Right cardiac atrium (tissue), 5 donors: ENCODE measurements at regions not wholly inside any gene's neighbourhood (a gene's known extent, or its start where the extent isn't known, plus 50 kb on each side); places are given as distances from the start of the nearest gene placed in this dataset.
A peak's percentile ranks its signal among the peaks of the same experiment; 100 is the strongest.

Experiments
- ATAC-seq, 2 donors: fragments of 200-7000 bp; cut with Tn5 transposase; one replicate each; pipeline versions ENCODE4 v1.8.0 to v1.9.1; 2020; ENCODE audit warnings: moderate library complexity in 2 of 2, mild to moderate bottlenecking in 1 of 2
- DNase-seq, 3 donors: peaks; one replicate each; pipeline ENCODE4 v3.0.0-alpha.2; 2020
- H3K27ac ChIP-seq: one replicate; pipeline ENCODE4 v1.5.1; 2013; ENCODE audit warnings: mild to moderate bottlenecking, low read length, control low read depth, moderate library complexity
- H3K27me3 ChIP-seq: one replicate; pipeline ENCODE4 v1.6.1; 2013; ENCODE audit not compliant: control insufficient read depth, insufficient read depth
- H3K4me1 ChIP-seq: one replicate; pipeline ENCODE4 v1.6.1; 2013; ENCODE audit warnings: low read length; ENCODE audit not compliant: control insufficient read depth, insufficient read depth
- H3K4me3 ChIP-seq: one replicate; pipeline ENCODE4 v1.5.1; 2013; ENCODE audit warnings: low read length, control low read depth
- H3K9me3 ChIP-seq: one replicate; pipeline ENCODE4 v1.6.1; 2013; ENCODE audit warnings: low read length; ENCODE audit not compliant: control insufficient read depth
- WGBS: extraction: QIAGEN DNeasy Blood & Tissue Kit; methylation state at CpG from one replicate; pipeline ENCODE4 v1.1.7; 2013; 5-methylcytosine and 5-hydroxymethylcytosine counted together
- intact Hi-C, 4 donors: fragments of 100-400 bp; cut with DNase I; formaldehyde crosslinking; loops; one replicate each; pipeline versions ENCODE4 v1.11.0 to v1.14.0; 2022 to 2023
- donor health status: healthy with polysubstance abuse.
- donor health status: DM: no; HTN: yes; CAD: no.
- donor health status: DM: no; HTN: no; CAD: no.
- donor health status: DM: no; HTN: yes; CAD: no; lungs with severe emphysema.
- donor health status: DM: yes; HTN: yes; CAD: no.

DNA sequence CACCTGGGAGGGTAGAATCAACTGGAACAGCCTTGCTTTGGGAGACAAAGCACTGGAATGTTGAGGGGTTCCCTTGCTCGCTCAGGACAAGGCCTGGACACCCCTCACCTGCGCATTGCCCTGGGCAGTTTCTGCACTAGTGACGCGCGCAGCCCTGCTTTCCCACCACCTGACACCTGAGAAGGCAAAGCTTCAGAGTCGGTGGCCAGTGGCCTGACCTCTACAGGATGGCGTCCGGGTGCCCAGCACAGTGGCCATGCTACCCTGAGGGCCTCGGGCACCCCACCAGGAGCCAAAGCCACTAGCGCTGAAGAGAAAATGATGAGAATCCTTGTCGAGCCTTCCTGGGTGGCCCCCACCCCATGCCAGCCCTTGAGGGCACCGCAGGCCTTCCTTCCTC is 161.3 kb downstream of the OLFM1 start:
- 94% methylated on average over 12 of the region's 12 CpGs for WGBS
- no peak overlapping the region for H3K27ac ChIP-seq
- H3K4me3 ChIP-seq = no peak overlapping the region
- H3K4me1 ChIP-seq = no peaks in the 10 kb centered on the region
- DNase-seq (peak in 1 of 3 donors; percentile 16), ATAC-seq (no peak)
- H3K9me3 ChIP-seq = no peaks in the 10 kb centered on the region
- H3K27me3 ChIP-seq = no peaks in the 10 kb centered on the region
- intact Hi-C loops = no loop called here

DNA sequence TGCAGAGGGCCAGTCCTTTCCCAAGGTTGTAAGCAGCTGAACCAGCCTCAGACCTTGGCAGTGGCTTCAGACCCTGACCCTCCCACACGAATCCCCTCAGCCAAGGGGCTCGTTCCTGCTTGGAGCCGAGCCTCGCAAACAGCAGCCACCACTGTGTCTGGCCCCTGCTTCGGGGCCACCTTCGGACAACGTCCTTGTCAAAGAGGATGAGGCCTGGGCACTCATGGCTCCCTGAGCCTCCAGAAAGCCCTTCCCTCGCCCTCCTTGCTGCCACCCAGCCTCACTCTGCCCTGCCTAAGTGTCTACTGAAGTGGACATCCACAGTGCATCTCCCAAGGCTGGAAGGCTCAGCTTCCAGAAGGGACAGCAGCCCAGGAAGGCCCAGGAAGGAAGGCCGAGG is 161.7 kb downstream of the OLFM1 start:
- no peaks in the 10 kb centered on the region for H3K4me1 ChIP-seq
- H3K27me3 ChIP-seq = no peaks in the 10 kb centered on the region
- intact Hi-C loops = no loop called here
- 82% methylated on average over 9 of the region's 9 CpGs for WGBS
- H3K9me3 ChIP-seq = no peaks in the 10 kb centered on the region
- no peak overlapping the region for H3K4me3 ChIP-seq
- peak in 1 of 3 donors; percentile 24 for DNase-seq
- ATAC-seq = no peak
- no peak overlapping the region for H3K27ac ChIP-seq

DNA sequence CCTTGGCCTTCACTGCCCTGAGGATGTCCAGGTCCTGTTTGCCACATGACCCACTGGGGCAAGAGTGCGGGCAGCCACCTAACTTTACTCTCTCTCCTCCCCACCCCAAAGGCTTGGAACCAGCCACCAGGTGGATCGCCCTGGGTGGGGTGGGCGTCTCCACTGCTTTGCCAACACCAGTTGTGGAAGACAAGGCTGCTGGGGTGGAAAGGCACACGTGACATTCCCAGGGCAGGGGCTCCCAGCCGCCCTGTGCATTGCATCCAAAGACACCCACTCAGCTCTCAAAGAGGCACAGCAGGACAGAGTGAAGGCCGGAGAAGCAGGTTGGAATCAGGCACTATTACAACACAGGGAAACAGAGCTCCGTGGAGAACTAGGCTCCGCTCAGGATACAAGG is 162.2 kb downstream of the OLFM1 start:
- intact Hi-C loops = no loop called here
- 85% methylated on average over 8 of the region's 8 CpGs for WGBS
- H3K27ac ChIP-seq = no peak overlapping the region
- no peaks in the 10 kb centered on the region for H3K27me3 ChIP-seq
- ATAC-seq (no peak), DNase-seq (no peak)
- no peaks in the 10 kb centered on the region for H3K4me1 ChIP-seq
- H3K9me3 ChIP-seq = no peaks in the 10 kb centered on the region
- no peak overlapping the region for H3K4me3 ChIP-seq

DNA sequence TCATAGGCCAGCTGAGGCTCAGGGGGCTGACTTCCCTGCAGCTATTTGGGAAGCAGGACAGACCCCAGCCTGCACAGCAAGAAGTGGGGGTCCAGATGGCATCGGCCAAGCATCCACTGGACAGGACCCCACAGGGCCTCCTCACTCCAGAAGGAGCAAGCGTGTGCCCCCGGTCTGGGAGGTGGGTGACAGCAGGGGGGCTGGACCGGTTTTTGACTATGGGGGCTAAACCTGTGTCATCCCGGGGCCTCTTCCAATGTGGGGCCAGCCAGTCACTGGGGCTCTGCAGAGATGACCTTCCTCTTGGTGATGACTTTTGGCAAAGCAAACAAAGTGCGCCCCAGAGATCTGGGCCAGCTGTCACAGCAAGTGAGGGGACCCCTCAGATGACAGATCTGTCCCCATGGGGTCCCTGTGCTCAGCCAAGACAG is 163.9 kb downstream of the OLFM1 start:
- Histone ChIP-seq H3K4me1 (no peaks in the 10 kb centered on the region), H3K27me3 (no peaks in the 10 kb centered on the region), H3K4me3 (no peak overlapping the region), H3K9me3 (no peaks in the 10 kb centered on the region), H3K27ac (no peak overlapping the region)
- intact Hi-C loops = no loop called here
- DNase-seq (no peak), ATAC-seq (no peak)
- WGBS = 81% methylated on average over 6 of the region's 6 CpGs

DNA sequence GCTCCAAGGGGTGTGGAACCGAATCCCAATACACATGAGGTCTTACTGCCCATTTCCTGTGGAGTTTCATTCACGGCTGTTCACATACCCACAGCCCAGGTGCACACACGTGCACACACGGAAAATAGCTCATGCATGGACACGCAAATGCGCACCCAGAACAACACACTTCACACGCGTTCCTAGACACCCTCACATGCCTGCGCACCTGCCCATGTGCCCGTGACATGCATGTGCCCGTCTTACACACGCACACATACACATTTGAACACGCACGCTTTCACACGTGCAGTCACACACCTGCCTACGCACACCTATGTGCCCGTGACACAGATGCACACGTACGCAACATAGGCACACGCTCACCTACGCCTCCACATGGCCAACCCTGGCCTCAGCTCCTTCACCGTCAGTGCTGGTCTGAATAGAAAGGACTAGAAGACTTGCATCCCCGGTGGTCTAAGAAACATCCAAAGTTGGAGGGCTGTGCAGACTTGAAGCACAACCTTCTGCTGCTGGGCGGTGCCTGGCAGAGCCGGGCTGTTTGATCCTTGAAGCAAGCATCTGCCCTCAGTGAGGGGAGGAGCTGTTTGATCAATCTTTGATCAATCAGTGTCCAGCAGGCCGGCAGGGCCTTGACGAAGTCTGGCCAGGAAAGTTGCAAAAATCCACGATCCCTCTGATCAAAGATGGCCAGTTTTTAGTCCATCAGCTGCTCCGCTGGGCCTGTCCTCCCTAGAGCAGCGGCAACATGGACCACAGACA is 164.7 kb downstream of the OLFM1 start:
- intact Hi-C loops = no loop called here
- H3K27ac ChIP-seq = no peak overlapping the region
- WGBS = 85% methylated on average over 30 of the region's 30 CpGs
- ATAC-seq = no peak
- no peak overlapping the region for H3K4me3 ChIP-seq
- H3K9me3 ChIP-seq = no peaks in the 10 kb centered on the region
- peak in 1 of 3 donors; percentile 22 for DNase-seq
- H3K4me1 ChIP-seq = no peaks in the 10 kb centered on the region
- no peaks in the 10 kb centered on the region for H3K27me3 ChIP-seq

DNA sequence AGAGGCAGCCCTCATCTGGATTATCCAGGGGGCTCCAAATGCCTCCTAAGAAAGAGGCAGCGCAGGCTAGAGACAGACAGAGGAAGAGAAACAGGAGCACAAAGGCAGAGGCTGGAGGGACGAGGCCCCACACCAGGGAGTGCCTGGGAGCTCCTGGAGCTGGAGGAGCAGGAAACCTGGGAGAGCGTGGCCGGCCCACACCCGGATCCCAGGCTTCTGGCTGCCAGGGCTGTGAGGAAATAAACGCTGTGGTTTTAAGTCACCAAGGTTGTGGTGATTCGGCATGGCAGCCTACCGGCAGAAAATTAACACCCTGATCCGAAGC is 165.5 kb downstream of the OLFM1 start:
- Histone ChIP-seq H3K4me3 (no peak overlapping the region), H3K27ac (no peak overlapping the region), H3K4me1 (no peaks in the 10 kb centered on the region), H3K9me3 (no peaks in the 10 kb centered on the region), H3K27me3 (no peaks in the 10 kb centered on the region)
- WGBS = 47% methylated on average over 9 of the region's 9 CpGs
- ATAC-seq (no peak), DNase-seq (no peak)
- intact Hi-C loops = no loop called here

DNA sequence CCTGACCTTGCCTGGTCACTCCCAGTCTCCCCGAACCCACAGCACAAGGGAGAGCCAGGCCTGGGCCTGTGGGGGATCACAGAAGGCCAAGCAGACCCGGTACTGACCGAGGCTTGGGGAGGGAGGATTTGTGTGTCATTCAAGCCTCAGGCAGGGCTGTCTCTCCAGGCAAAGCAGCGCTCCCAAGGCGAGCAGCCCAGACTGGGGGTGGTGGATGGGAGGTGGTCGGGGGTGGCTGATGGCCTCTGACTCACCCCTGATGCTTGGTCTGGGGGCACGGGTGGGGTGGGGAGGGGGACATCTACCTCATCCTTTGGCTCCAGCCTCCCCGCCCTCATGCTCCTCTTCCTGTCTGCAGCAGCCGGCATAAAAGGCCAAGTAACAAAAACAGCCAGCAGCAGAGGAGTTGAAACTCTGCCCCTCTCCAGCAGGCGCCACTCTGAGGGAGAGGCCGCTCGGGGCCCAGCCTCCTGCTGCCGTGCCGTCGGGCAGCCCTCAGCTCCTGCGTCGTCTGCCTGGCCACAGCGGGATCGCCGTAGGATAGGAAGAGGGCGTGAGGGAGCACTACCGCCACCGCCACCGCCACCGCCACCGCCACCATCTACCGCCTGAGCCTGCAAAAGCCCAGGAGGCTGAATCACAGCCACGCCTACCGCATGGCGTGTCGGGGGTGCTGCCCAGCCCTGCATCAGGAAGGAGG is 166.0 kb downstream of the OLFM1 start:
- Histone ChIP-seq H3K27ac (no peak overlapping the region), H3K27me3 (no peaks in the 10 kb centered on the region), H3K4me1 (no peaks in the 10 kb centered on the region), H3K9me3 (no peaks in the 10 kb centered on the region), H3K4me3 (no peak overlapping the region)
- intact Hi-C loops = no loop called here
- WGBS = 31% methylated on average over 31 of the region's 31 CpGs
- DNase-seq (peak in 1 of 3 donors; percentile 16), ATAC-seq (no peak)

DNA sequence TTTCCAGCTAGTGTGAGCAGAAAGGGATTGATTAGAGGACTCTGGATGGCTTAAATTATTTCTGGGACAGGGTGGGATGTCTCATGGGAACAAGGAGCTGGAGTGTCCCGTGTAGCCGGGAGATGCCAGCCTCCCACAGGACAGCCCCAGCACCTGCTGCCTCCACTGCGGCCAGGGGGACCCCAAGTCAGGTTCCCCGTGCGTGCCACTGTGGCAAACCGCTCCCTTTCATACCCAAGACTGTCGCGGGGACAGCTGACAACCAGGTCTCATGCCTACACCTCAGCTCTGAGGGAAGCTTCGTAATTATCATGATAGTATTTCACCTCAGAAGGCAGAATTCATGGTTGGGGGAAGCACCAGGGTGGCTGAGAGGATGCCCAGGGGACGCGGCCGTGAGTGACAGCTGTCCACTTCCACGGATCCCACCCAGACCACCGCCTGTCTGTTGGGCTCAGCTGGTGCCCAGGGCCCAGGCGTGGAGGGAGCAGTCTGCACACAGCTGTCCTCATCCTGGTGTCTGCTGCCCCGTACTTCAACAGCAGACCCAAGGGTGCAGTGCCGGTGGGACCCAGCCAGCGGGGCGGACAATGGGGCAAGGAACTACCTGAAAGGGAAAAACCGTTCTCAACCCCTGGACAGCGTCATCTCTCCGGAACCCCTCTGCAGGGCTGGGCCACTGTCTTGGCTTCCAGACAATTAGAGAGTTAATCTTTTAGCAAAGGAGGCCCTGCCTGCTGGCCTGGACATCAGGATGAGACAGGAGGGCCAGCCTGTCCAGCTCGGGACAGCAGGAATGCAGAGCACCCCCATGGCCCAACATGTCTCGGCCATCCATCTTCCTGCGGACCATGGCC is 166.9 kb downstream of the OLFM1 start:
- H3K9me3 ChIP-seq = no peaks in the 10 kb centered on the region
- intact Hi-C loops = no loop called here
- H3K27me3 ChIP-seq = no peaks in the 10 kb centered on the region
- no peaks in the 10 kb centered on the region for H3K4me1 ChIP-seq
- no peak overlapping the region for H3K4me3 ChIP-seq
- 88% methylated on average over 25 of the region's 25 CpGs for WGBS
- ATAC-seq (no peak), DNase-seq (no peak)
- H3K27ac ChIP-seq = no peak overlapping the region

DNA sequence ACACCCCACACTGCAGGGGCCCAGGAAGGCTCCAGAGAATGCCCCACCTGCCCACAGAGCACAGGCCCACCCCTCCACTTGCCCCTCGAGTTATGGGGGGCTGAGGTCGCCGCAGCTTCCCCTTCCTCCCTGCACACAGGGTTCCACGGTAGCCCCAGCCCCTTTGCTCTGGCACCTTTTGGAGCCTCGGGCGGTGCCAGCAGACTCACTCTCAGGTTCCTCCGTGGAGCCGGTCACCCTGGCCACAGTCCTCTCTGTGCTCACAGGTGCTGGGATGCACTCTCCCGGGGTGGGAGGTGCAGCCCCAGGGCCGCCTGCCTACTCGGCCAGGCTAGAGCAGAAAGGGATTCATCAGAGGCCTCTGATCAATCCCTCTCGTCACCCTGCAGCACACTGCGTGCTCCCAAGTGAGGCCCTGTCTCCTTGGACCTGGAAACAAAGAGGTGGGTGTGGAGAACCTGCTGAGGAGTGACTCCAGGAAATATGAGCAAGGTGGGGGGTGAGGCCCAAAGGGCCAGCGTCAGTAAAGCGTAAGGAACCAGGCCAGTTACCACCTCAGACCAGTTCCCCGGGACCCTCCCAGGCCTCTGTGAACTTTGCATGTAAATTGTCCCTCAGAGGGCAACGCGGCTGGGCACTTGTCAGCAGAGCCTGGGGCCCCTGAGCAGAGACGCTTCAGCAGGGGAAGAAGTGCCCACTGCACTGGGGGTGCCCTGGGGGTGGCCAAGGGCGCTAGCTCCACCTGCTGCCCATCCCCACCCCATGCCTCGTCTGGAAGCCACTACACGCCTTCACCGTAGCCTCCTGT is 167.8 kb downstream of the OLFM1 start:
- Histone ChIP-seq H3K27me3 (no peaks in the 10 kb centered on the region), H3K4me1 (no peaks in the 10 kb centered on the region), H3K27ac (no peak overlapping the region), H3K4me3 (no peak overlapping the region), H3K9me3 (no peaks in the 10 kb centered on the region)
- WGBS = 71% methylated on average over 23 of the region's 23 CpGs
- no peak for DNase-seq
- no peak for ATAC-seq
- intact Hi-C loops = no loop called here

DNA sequence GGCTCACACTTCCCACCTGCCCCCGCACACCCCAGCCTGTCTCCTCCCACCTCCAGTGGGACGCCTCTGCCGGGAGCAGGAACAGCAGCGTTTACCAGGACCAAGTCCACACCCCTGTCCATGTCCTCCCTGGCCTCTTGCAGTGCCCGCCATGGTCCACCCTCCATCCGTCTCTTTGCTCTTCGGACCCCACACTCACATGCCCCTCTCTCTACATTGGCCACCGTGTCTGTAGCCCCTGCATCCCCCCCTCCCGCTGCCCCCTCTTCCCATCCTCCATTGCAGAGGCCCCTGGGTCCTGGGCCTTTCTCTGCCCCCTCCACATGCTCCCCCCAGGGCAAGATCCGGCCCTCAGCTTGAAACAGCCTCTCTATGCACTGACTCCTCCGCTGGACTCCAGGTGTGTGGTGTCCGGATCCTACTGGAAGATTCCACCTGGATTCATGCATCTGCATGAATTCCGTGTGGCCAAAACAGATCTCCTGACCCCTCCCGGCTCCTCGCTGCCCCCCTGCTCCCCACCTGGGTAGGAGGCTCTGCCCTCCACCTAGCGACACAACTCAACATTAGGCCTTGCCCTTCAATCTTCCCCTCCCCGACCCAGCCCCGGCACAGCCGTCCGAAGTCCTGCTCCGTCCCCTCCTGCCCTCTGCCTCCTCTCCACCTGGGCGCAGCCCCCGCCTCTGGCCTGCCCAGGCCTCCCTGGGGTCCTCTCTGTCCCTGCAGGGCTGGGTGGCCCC is 168.5 kb downstream of the OLFM1 start:
- ATAC-seq = peak in 1 of 2 donors; percentile 13
- H3K4me3 ChIP-seq = no peak overlapping the region
- WGBS = 81% methylated on average over 23 of the region's 23 CpGs
- no peaks in the 10 kb centered on the region for H3K4me1 ChIP-seq
- no peaks in the 10 kb centered on the region for H3K27me3 ChIP-seq
- H3K9me3 ChIP-seq = no peaks in the 10 kb centered on the region
- DNase-seq = peak in 1 of 3 donors; percentile 33
- intact Hi-C loops = no loop called here
- H3K27ac ChIP-seq = no peak overlapping the region
